GM12873 (cell line): ENCODE measurements at regions not wholly inside any gene's neighbourhood (a gene's known extent, or its start where the extent isn't known, plus 50 kb on each side); places are given as distances from the start of the nearest gene placed in this dataset.

Experiments used
- TF ChIP-seq, protein P1 (sequence below): IDR thresholded peaks from 2 replicates; pipeline ENCODE4 v1.5.1; 2012; ENCODE audit warnings: low read depth, mild to moderate bottlenecking, moderate library complexity, low read length, control low read depth; ENCODE audit not compliant: insufficient read depth; ENCODE audit errors: missing control alignments

- TF ChIP-seq, protein P1, sequence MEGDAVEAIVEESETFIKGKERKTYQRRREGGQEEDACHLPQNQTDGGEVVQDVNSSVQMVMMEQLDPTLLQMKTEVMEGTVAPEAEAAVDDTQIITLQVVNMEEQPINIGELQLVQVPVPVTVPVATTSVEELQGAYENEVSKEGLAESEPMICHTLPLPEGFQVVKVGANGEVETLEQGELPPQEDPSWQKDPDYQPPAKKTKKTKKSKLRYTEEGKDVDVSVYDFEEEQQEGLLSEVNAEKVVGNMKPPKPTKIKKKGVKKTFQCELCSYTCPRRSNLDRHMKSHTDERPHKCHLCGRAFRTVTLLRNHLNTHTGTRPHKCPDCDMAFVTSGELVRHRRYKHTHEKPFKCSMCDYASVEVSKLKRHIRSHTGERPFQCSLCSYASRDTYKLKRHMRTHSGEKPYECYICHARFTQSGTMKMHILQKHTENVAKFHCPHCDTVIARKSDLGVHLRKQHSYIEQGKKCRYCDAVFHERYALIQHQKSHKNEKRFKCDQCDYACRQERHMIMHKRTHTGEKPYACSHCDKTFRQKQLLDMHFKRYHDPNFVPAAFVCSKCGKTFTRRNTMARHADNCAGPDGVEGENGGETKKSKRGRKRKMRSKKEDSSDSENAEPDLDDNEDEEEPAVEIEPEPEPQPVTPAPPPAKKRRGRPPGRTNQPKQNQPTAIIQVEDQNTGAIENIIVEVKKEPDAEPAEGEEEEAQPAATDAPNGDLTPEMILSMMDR: no peak
Measured at GRCh38 chr20:60410618-60411264, 452.5 kb downstream of the CDH26 start.

GRCh38 chr20:60411813-60412212 is 453.6 kb downstream of the CDH26 start:
- TF ChIP-seq, protein P1: no peak

GRCh38 chr20:60420676-60421229 is 462.5 kb downstream of the CDH26 start:
- TF ChIP-seq, protein P1: no peak

GRCh38 chr20:60422848-60423247 is 464.6 kb downstream of the CDH26 start:
- TF ChIP-seq, protein P1: no peak

- TF ChIP-seq, protein P1: no peak
Measured at GRCh38 chr20:60424267-60424902, 466.2 kb downstream of the CDH26 start.

- TF ChIP-seq, protein P1: no peak
Measured at GRCh38 chr20:60427516-60427915, 469.3 kb downstream of the CDH26 start.

- TF ChIP-seq, protein P1: no peak
Measured at GRCh38 chr20:60428651-60429050, 470.4 kb downstream of the CDH26 start.
